ENCODE measurements at regions not wholly inside any gene's neighbourhood (a gene's known extent, or its start where the extent isn't known, plus 50 kb on each side); places are given as distances from the start of the nearest gene placed in this dataset.

DNA sequence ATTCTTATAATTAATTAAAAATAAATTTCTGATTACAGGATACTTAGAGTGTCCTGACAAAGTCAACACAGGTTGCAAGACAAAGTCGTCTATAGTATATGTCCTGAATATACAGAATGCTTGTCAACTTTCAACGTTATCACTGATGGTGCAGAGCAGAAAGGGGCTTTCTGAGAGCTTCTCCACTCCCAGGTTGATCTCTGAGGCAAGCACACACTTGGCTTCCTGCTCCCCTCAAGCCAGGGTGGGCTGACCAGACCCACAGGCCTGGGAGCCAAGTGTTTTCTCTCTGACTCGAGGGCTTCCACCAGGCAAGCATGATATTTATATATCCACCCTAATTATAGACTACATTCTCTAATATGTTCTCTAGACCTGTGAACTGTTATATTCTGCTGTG is 448.9 kb downstream of the SH2D4B start:
- H3K4me1 ChIP-seq (ENCODE audit: control insufficient read depth, insufficient read depth, low read length): no peaks in the 10 kb centered on the region
- H3K27ac ChIP-seq (ENCODE audit: insufficient read depth, low read length): no peak overlapping the region
- TF ChIP-seq SMC3 (IDR thresholded peaks at IDR 0.05; ENCODE audit: low read depth, low read length): no peak
- TF ChIP-seq CTCF (conservative IDR thresholded peaks at IDR 0.05; ENCODE audit: low read depth, low read length): no peak
- TF ChIP-seq POLR2A (IDR thresholded peaks at IDR 0.05; ENCODE audit: low read depth, low read length): no peak
- TF ChIP-seq, protein P1, sequence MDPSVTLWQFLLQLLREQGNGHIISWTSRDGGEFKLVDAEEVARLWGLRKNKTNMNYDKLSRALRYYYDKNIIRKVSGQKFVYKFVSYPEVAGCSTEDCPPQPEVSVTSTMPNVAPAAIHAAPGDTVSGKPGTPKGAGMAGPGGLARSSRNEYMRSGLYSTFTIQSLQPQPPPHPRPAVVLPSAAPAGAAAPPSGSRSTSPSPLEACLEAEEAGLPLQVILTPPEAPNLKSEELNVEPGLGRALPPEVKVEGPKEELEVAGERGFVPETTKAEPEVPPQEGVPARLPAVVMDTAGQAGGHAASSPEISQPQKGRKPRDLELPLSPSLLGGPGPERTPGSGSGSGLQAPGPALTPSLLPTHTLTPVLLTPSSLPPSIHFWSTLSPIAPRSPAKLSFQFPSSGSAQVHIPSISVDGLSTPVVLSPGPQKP (IDR thresholded peaks at IDR 0.05; ENCODE audit: borderline replicate concordance, low read depth, low read length): no peak
- TF ChIP-seq RAD21 (IDR thresholded peaks at IDR 0.05; ENCODE audit: low read length): no peak
- no peak for TF ChIP-seq BHLHE40 (IDR thresholded peaks at IDR 0.05; ENCODE audit: low read depth, low read length)
- no peak for TF ChIP-seq RCOR1 (IDR thresholded peaks at IDR 0.05; ENCODE audit: insufficient replicate concordance, low read length)
- no peak for TF ChIP-seq MAZ (IDR thresholded peaks at IDR 0.05; ENCODE audit: borderline replicate concordance, low read depth, low read length)
- no peak for TF ChIP-seq FOS (IDR thresholded peaks at IDR 0.05; ENCODE audit: low read depth, low read length)
- no peak for TF ChIP-seq CHD1 (IDR thresholded peaks at IDR 0.05; ENCODE audit: low read depth, low read length)
- no peak for TF ChIP-seq NFE2L2 (IDR thresholded peaks at IDR 0.05; ENCODE audit: low read depth, low read length)
- no peak for TF ChIP-seq RFX5 (IDR thresholded peaks at IDR 0.05; ENCODE audit: low read depth, low read length)
- TF ChIP-seq USF2 (IDR thresholded peaks at IDR 0.05; ENCODE audit: low read depth, low read length): no peak
- no peak for TF ChIP-seq MXI1 (IDR thresholded peaks at IDR 0.05; ENCODE audit: borderline replicate concordance, low read depth, low read length)
- TF ChIP-seq MAFK (IDR thresholded peaks at IDR 0.05; ENCODE audit: low read depth, low read length): no peak
- no peak for TF ChIP-seq CEBPB (IDR thresholded peaks at IDR 0.05; ENCODE audit: low read depth, low read length)
- H4K8ac ChIP-seq (ENCODE audit: low read depth in 2 of 2, low read length in 2 of 2): no peak overlapping the region
- in situ Hi-C loops (cut with MboI; ENCODE audit: low sequenced_read_pairs) (no loop called here), intact Hi-C loops (cut with micrococcal nuclease) (no loop called here), dilution Hi-C loops (cut with HindIII; ENCODE audit: low sequenced_read_pairs, unreplicated experiment) (no loop called here)
- H3K4me3 ChIP-seq (ENCODE audit: insufficient read depth, low read depth, low read length): no peak overlapping the region
- BruUV-seq (replicated peaks): no TSS peak
- no peak overlapping the region for H3K9ac ChIP-seq (ENCODE audit: low read depth, low read length)
- no peak for ATAC-seq (ENCODE audit: low read depth)
- no peaks in the 10 kb centered on the region for H3K36me3 ChIP-seq (ENCODE audit: control insufficient read depth, insufficient read depth, low read length)
- H3K4ac ChIP-seq (ENCODE audit: low read depth, low read length): no peak overlapping the region
- H2BK5ac ChIP-seq (ENCODE audit: low read depth, low read length, poor library complexity, severe bottlenecking): no peak overlapping the region
- WGBS, 2 experiments (ENCODE audit: extremely low coverage in 2 of 2, insufficient read length in 1 of 2): no CpG with 5 or more reads among the region's 3 CpGs
- no peaks in the 10 kb centered on the region for H3K27me3 ChIP-seq (ENCODE audit: control insufficient read depth, insufficient read depth, low read length)
- H2BK15ac ChIP-seq (ENCODE audit: low read depth, low read length): no peak overlapping the region
- no peak overlapping the region for H2AFZ ChIP-seq (replicated peaks; ENCODE audit: low read length, poor library complexity)
- no peak overlapping the region for H4K91ac ChIP-seq (ENCODE audit: insufficient read depth, low read depth, low read length)
- no peak overlapping the region for H2AK9ac ChIP-seq (replicated peaks; ENCODE audit: low read depth, low read length, poor library complexity)
- no peak overlapping the region for H3K56ac ChIP-seq (ENCODE audit: extremely low read depth, insufficient read depth, low read length)
- no peak overlapping the region for H3K14ac ChIP-seq (replicated peaks; ENCODE audit: low read depth, low read length)
- H3K4me2 ChIP-seq (ENCODE audit: low read depth, low read length): no peak overlapping the region
- H2BK20ac ChIP-seq (ENCODE audit: low read depth, low read length): no peak overlapping the region
- no peaks in the 10 kb centered on the region for H4K20me1 ChIP-seq (ENCODE audit: insufficient read depth, low read length)
- DNase-seq: no peak
- H3K9me3 ChIP-seq (ENCODE audit: control insufficient read depth, insufficient read depth, low read length): peaks cover 9% of the 10 kb centered on the region; the same call in 1 of the 2 replicates
- H3K9me1 ChIP-seq (ENCODE audit: insufficient read depth, low read length): no peaks in the 10 kb centered on the region
- no peak overlapping the region for H3K18ac ChIP-seq (ENCODE audit: low read depth, low read length)
- CTCF ChIA-PET: interaction anchor here (0.6 kb wide), 1 partner anchor 111 kb away, joined by 4 read pairs; no protein-coding TSS in a partner anchor
- POLR2A ChIA-PET (ENCODE audit: unreplicated experiment): no interaction called here
- no peaks in the 10 kb centered on the region for H3K79me1 ChIP-seq (ENCODE audit: low read depth in 1 of 2, low read length in 2 of 2)
- no peak overlapping the region for H3K23ac ChIP-seq (ENCODE audit: low read depth, low read length)
- no peak overlapping the region for H2BK120ac ChIP-seq (ENCODE audit: low read depth, low read length)
- no peak overlapping the region for H4K5ac ChIP-seq (ENCODE audit: low read depth, low read length)
- H2AK5ac ChIP-seq (ENCODE audit: low read depth, low read length): no peak overlapping the region

All from IMR-90 (cell line).